ENCODE measurements at regions not wholly inside any gene's neighbourhood (a gene's known extent, or its start where the extent isn't known, plus 50 kb on each side); places are given as distances from the start of the nearest gene placed in this dataset.
"Not testable (repeated sequence)": the region's sequence is repeated elsewhere in the genome, so short reads cannot be mapped to it uniquely, and the experiment has no call there.

GRCh38 chr11:98423933-98424332, 596.8 kb upstream of the CNTN5 start:
- H3K79me1 ChIP-seq (ENCODE audit: low read depth in 1 of 2, low read length in 2 of 2) = no peaks in the 10 kb centered on the region
- ChIA-PET POLR2A (ENCODE audit: unreplicated experiment) (no interaction called here), CTCF (no interaction called here)
- no peak overlapping the region for H4K5ac ChIP-seq (ENCODE audit: low read depth, low read length)
- in situ Hi-C loops (cut with MboI; ENCODE audit: low sequenced_read_pairs) (no loop called here), intact Hi-C loops (cut with micrococcal nuclease) (no loop called here), dilution Hi-C loops (cut with HindIII; ENCODE audit: low sequenced_read_pairs, unreplicated experiment) (no loop called here)
- H2BK5ac ChIP-seq (ENCODE audit: low read depth, low read length, poor library complexity, severe bottlenecking) = no peak overlapping the region
- H3K9me3 ChIP-seq (ENCODE audit: control insufficient read depth, insufficient read depth, low read length) = no peaks in the 10 kb centered on the region; the same call in 1 of the 2 replicates
- no peaks in the 10 kb centered on the region for H4K20me1 ChIP-seq (ENCODE audit: insufficient read depth, low read length)
- no TSS peak for BruUV-seq (replicated peaks)
- H3K27me3 ChIP-seq (ENCODE audit: control insufficient read depth, insufficient read depth, low read length) = no peaks in the 10 kb centered on the region
- no peak overlapping the region for H3K27ac ChIP-seq (ENCODE audit: insufficient read depth, low read length)
- H3K36me3 ChIP-seq (ENCODE audit: control insufficient read depth, insufficient read depth, low read length) = no peaks in the 10 kb centered on the region
- H3K4me1 ChIP-seq (ENCODE audit: control insufficient read depth, insufficient read depth, low read length) = no peaks in the 10 kb centered on the region
- H2AK5ac ChIP-seq (ENCODE audit: low read depth, low read length) = no peak overlapping the region
- no peaks in the 10 kb centered on the region for H3K9me1 ChIP-seq (ENCODE audit: insufficient read depth, low read length)
- no peak for ATAC-seq (ENCODE audit: low read depth)
- no peak for TF ChIP-seq NFE2L2 (IDR thresholded peaks at IDR 0.05; ENCODE audit: low read depth, low read length)
- TF ChIP-seq SMC3 (IDR thresholded peaks at IDR 0.05; ENCODE audit: low read depth, low read length) = no peak
- TF ChIP-seq BHLHE40 (IDR thresholded peaks at IDR 0.05; ENCODE audit: low read depth, low read length) = no peak
- TF ChIP-seq CHD1 (IDR thresholded peaks at IDR 0.05; ENCODE audit: low read depth, low read length) = no peak
- no peak for TF ChIP-seq MAZ (IDR thresholded peaks at IDR 0.05; ENCODE audit: borderline replicate concordance, low read depth, low read length)
- TF ChIP-seq MAFK (IDR thresholded peaks at IDR 0.05; ENCODE audit: low read depth, low read length) = no peak
- no peak for TF ChIP-seq RFX5 (IDR thresholded peaks at IDR 0.05; ENCODE audit: low read depth, low read length)
- no peak overlapping the region for H4K8ac ChIP-seq (ENCODE audit: low read depth in 2 of 2, low read length in 2 of 2)
- no peak overlapping the region for H2BK15ac ChIP-seq (ENCODE audit: low read depth, low read length)
- H3K4ac ChIP-seq (ENCODE audit: low read depth, low read length) = no peak overlapping the region
- no peak overlapping the region for H2AFZ ChIP-seq (replicated peaks; ENCODE audit: low read length, poor library complexity)
- no CpG with 5 or more reads among the region's 8 CpGs for WGBS, 2 experiments (ENCODE audit: extremely low coverage in 2 of 2, insufficient read length in 1 of 2)
- no peak overlapping the region for H3K56ac ChIP-seq (ENCODE audit: extremely low read depth, insufficient read depth, low read length)
- no peak overlapping the region for H2BK120ac ChIP-seq (ENCODE audit: low read depth, low read length)
- no peak for DNase-seq
- no peak overlapping the region for H3K9ac ChIP-seq (ENCODE audit: low read depth, low read length)
- no peak overlapping the region for H2BK20ac ChIP-seq (ENCODE audit: low read depth, low read length)
- H4K91ac ChIP-seq (ENCODE audit: insufficient read depth, low read depth, low read length) = no peak overlapping the region
- no peak overlapping the region for H3K14ac ChIP-seq (replicated peaks; ENCODE audit: low read depth, low read length)
- no peak overlapping the region for H3K4me3 ChIP-seq (ENCODE audit: insufficient read depth, low read depth, low read length)
- no peak overlapping the region for H3K23ac ChIP-seq (ENCODE audit: low read depth, low read length)
- no peak overlapping the region for H2AK9ac ChIP-seq (replicated peaks; ENCODE audit: low read depth, low read length, poor library complexity)
- H3K18ac ChIP-seq (ENCODE audit: low read depth, low read length) = no peak overlapping the region
- no peak overlapping the region for H3K4me2 ChIP-seq (ENCODE audit: low read depth, low read length)

- CTCF ChIA-PET; H2BK20ac ChIP-seq (ENCODE audit: low read depth, low read length); H3K18ac ChIP-seq (ENCODE audit: low read depth, low read length); H2AK9ac ChIP-seq (replicated peaks; ENCODE audit: low read depth, low read length, poor library complexity); DNase-seq; H3K4ac ChIP-seq (ENCODE audit: low read depth, low read length); H3K36me3 ChIP-seq (ENCODE audit: control insufficient read depth, insufficient read depth, low read length); H4K5ac ChIP-seq (ENCODE audit: low read depth, low read length); H2BK5ac ChIP-seq (ENCODE audit: low read depth, low read length, poor library complexity, severe bottlenecking); in situ Hi-C loops (cut with MboI; ENCODE audit: low sequenced_read_pairs); H2AFZ ChIP-seq (replicated peaks; ENCODE audit: low read length, poor library complexity); H3K4me2 ChIP-seq (ENCODE audit: low read depth, low read length); ATAC-seq (ENCODE audit: low read depth); H3K23ac ChIP-seq (ENCODE audit: low read depth, low read length); dilution Hi-C loops (cut with HindIII; ENCODE audit: low sequenced_read_pairs, unreplicated experiment); H4K91ac ChIP-seq (ENCODE audit: insufficient read depth, low read depth, low read length); BruUV-seq (replicated peaks); H3K27me3 ChIP-seq (ENCODE audit: control insufficient read depth, insufficient read depth, low read length); intact Hi-C loops (cut with micrococcal nuclease); H4K8ac ChIP-seq (ENCODE audit: low read depth in 2 of 2, low read length in 2 of 2); H3K9me3 ChIP-seq (ENCODE audit: control insufficient read depth, insufficient read depth, low read length); POLR2A ChIA-PET (ENCODE audit: unreplicated experiment); H3K27ac ChIP-seq (ENCODE audit: insufficient read depth, low read length); H4K20me1 ChIP-seq (ENCODE audit: insufficient read depth, low read length); H3K4me3 ChIP-seq (ENCODE audit: insufficient read depth, low read depth, low read length); H2BK120ac ChIP-seq (ENCODE audit: low read depth, low read length); H3K14ac ChIP-seq (replicated peaks; ENCODE audit: low read depth, low read length); H3K9ac ChIP-seq (ENCODE audit: low read depth, low read length); H3K56ac ChIP-seq (ENCODE audit: extremely low read depth, insufficient read depth, low read length); H3K4me1 ChIP-seq (ENCODE audit: control insufficient read depth, insufficient read depth, low read length); H2AK5ac ChIP-seq (ENCODE audit: low read depth, low read length); H2BK15ac ChIP-seq (ENCODE audit: low read depth, low read length); H3K9me1 ChIP-seq (ENCODE audit: insufficient read depth, low read length); H3K79me1 ChIP-seq (ENCODE audit: low read depth in 1 of 2, low read length in 2 of 2): not testable (repeated sequence)
- WGBS, 2 experiments (ENCODE audit: extremely low coverage in 2 of 2, insufficient read length in 1 of 2) = no CpG with 5 or more reads among the region's 3 CpGs
Measured at GRCh38 chr11:98424773-98425172, 596.0 kb upstream of the CNTN5 start.

All from IMR-90 (cell line).